GM19025 (cell line): ENCODE measurements at regions not wholly inside any gene's neighbourhood (a gene's known extent, or its start where the extent isn't known, plus 50 kb on each side); places are given as distances from the start of the nearest gene placed in this dataset.

Experiments used
- ATAC-seq: cut with Tn5 transposase; IDR thresholded peaks from one replicate; pipeline ENCODE4 v1.9.1; 2021; ENCODE audit warnings: mild to moderate bottlenecking, low read depth, moderate library complexity; ENCODE audit not compliant: unreplicated experiment

- no peak for ATAC-seq
Measured at GRCh38 chr5:124869426-124870033, 123.1 kb upstream of the ZNF608 start.

DNA sequence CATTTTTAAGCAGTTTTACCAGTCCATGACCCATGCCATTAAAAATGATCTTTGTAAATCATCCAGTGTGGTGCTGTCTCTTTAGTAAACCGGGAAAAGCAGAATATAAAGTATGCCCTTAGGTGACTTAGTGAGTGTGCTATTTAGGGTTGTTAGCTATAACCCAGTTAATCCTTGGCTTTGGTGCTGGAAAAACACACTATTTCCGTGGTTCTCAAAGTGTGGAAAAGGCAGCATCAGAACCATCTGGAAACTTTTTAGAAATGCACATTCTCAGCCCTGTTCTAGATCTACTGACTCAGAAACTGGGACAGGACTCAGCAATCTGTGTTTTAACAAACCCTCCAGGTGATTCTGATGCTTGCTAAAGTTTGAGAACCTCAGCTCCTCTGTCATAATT is 123.6 kb upstream of the ZNF608 start:
- no peak for ATAC-seq

DNA sequence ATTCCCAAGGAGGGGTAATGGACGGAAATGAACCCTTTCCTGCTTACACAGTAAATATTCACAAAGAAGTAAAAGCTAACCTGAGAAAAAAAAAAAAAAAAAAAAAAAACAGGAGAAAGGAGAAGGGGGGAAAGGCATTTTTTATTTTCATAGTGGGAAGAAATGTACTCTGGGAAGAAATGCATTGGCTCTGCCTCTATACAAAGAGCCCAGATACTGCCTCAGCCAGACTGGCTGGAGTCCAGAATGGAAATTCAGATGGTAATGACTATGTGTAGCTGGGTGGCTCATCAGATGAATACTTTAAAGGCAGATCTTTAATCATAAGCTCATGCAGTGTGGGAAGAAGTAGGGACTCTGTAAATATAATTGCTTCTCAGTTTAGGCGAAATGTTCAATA is 124.9 kb upstream of the ZNF608 start:
- ATAC-seq: no peak

DNA sequence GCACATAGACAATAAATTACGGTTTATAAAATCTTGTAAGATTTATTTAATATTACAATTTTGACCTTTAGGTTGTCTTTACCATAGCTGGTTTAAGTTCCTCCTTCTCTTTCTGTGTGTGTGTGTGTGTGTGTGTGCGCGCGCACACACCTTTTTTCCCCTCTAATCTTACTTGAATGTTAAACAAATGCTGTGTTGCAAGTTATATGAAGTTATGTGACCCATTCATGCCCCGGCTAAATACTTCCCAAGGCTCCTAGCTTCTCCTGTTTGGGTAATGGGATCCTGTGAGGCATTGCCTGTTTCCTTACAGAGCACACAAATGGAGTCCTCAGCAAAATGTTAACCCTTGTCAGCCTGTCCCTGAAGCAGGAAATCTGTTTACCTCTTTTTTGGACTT is 125.6 kb upstream of the ZNF608 start:
- ATAC-seq: no peak

DNA sequence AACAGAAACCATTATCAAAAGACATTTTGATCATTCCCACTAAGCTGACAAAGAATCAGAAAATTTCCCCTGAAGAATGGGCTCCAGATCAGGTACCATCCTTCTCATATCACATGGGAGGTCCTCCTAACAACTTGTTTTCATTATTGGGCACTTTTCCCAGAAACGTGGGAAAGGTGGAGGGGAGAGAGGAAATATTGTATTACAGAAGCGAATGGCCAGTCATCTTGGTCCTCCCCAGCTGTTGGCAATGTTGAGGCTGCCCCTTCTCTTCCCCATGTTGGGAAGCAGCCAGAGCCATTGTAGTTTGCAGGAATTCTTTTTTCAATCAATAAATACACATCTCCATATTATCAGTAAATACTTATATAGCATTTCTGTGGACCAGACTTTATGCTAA is 126.2 kb upstream of the ZNF608 start:
- no peak for ATAC-seq

GRCh38 chr5:124873188-124873587 is 126.7 kb upstream of the ZNF608 start:
- no peak for ATAC-seq

GRCh38 chr5:124873713-124874112 is 127.3 kb upstream of the ZNF608 start:
- no peak for ATAC-seq

DNA sequence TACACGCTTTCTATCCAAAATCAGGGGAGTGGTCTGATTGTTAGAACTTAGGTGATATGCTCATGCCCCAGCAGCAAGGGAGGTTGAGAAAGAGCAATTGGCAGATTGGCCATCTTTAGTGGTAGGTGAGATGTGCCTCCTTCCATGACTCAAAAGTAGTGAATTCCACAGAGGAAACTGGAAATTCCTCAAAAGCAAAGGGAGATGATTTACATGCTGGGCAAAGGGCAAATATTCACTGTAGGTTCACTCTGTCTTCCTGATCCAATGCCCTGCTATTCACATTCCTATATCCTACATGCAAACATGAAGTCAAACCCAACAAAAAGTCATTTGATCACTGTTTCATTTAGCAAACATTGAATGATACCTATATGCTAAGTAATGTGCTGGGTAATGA is 130.1 kb upstream of the ZNF608 start:
- no peak for ATAC-seq

DNA sequence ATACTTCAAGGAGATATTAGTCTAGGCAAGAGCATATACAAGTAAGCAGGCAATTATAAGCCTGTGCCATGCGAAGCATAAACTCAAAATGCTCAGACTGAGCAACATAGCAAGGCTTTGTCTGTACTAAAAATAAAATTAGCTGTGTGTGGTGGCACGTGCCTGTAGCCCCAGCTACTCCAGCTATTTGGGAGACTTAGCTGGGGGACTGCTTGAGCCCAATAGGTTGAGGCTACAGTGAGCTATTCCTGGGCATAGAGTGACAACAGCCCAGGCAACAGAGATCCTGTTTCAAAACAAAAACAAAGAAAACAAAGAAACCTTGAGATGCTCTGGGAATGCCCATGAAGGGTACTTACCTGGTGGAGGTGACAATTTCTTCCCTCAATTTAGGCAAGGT is 130.5 kb upstream of the ZNF608 start:
- no peak for ATAC-seq

DNA sequence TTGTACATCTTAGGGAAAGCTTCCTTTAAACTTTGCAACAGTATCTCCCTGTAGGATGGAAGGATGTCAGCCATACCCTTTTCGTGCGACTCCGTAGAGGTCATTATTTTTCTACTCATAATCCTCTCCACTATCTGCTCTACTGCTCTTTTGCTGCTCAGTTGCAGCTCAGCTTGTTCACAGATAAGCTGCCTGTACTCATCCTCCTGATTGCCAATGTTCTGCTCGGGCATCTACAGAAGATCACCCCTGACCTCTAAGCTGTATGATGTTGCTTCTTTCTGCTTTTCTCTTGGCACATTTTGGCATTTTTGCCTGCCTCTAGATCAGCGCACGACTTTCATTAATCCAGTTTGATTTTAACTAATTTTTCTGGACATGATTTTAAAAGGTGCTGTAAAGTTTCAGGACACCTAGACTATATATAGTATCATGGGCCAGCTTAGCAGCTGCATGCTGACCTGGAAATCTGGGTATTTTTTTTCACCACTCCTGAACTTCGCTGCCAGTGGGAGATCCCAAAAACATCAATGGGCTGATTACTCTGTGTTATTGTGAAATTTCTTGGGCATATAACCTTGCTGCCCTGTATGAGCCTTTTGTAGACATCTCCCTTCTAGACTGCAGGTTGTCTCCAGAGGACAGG is 131.2 kb upstream of the ZNF608 start:
- ATAC-seq: no peak

GRCh38 chr5:124878583-124879342 is 132.3 kb upstream of the ZNF608 start:
- no peak for ATAC-seq

DNA sequence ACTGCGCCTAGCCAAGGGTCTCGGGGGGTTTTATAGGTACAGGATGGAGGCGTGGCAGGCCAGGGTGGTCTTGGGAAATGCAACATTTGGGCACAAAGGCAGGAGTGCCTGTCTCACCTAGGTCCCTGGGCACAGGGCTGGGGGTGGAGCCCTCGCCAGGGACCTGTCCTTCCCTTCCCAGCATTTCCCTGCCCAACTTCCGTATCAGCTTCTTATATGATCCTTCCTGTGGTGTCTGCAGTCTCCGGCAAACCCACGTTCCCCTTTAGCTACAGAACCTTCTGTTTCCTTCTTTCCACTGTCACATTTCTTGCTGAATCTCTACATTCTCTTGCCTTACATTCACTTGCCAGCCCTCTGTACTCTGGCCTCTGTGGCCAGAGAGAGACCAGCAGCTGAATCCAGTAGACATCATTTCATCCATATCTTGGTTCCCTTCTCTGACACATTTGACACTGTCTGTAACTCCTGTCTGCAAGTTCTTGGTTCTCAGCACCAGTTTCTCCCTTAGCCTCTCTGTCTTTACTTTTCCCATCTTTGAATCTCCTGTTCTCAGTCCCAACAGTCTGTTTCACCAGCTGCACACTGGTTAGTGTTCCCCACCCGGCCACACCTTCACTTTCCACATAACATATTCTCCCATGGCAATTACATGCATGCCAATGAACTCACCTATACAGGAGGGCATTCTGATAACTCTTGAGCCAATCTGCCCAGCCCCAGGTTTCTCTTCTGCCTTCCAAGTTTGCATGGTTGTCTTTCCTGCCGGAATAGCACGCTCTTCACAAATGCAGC is 134.7 kb upstream of the ZNF608 start:
- no peak for ATAC-seq

DNA sequence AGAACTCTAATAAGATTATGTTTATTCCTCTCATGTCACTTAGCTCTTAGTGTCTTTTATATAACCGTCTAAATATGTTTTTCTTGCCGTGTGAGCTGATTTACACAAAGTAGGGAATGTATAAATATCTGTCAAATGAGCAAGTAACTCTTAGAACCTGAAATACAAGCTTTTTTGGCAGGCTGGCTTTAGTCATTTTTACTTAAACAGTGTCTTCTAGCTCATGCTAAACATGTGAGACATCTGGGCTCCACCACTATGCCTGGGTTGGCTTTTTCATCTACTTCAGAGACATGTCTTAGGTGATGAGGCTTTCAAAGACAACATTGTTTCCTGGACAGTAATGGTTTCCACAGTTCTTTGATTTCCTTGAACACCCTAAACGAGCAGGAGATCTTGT is 137.2 kb upstream of the ZNF608 start:
- ATAC-seq: no peak

GRCh38 chr5:124884114-124884513 is 137.7 kb upstream of the ZNF608 start:
- ATAC-seq: no peak

- no peak for ATAC-seq
Measured at GRCh38 chr5:124885490-124885889, 139.1 kb upstream of the ZNF608 start.

DNA sequence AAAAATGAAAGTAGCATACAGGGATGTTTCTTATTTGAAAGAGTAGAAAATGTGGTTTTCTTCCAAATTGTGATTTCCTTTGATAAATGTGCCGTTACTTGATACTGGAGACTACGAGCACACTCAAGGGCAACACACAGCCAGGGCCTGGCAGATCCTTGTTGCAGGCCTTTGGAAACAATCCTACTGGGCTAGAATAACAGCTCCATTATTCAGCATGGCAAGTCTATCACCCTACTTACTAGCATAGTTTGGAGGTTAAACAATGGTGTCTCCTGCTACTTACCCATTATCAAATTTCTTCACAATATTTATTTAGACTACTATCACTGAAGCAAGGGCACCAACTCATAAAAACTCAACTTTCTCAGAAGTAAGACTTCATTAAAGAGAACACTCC is 140.8 kb upstream of the ZNF608 start:
- no peak for ATAC-seq

GRCh38 chr5:124888050-124888506 is 141.6 kb upstream of the ZNF608 start:
- no peak for ATAC-seq

- ATAC-seq: no peak
Measured at GRCh38 chr5:124888622-124889485, 142.4 kb upstream of the ZNF608 start.

DNA sequence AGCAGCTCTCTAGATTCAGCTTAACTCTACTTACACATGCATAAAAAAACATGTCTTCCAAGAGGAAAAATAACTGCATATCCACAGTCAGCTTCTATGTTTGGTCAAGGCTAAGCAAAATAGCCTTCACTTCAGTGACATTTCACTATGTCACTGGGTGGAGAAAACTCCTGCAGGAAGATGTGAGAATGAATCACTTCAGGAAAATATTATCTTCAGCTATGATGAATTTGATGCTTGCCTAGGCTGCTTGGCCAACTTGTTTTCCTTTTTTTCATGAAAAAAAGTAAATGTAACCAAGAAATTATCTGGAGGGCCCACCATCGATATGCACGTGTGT is 143.0 kb upstream of the ZNF608 start:
- ATAC-seq: no peak

DNA sequence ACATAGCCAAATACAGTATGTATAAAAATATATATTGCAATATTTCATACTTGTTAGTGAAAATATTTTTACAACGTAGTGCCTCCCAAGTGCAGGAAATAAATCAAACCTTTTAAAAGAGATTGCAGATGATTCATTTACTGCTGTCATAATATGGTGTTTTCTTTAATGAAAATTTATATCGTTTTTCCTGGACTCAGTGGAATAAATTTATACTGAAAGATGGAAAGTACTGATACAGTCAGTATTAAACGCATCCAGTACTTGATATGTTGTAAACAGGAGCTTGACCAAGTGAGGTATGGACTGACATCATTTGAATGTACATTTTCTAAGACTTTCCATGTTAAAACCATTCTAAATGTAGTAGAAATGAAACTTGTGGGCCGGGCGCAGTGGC is 143.4 kb upstream of the ZNF608 start:
- ATAC-seq: no peak
